WTC11 (cell line): ENCODE measurements at regions not wholly inside any gene's neighbourhood (a gene's known extent, or its start where the extent isn't known, plus 50 kb on each side); places are given as distances from the start of the nearest gene placed in this dataset.

Source experiments
- ATAC-seq: fragments of 200-7000 bp; cut with Tn5 transposase; 2 replicates; pipeline ENCODE4 v1.10.0; 2021; ENCODE audit warnings: mild to moderate bottlenecking, moderate library complexity
- CTCF ChIA-PET: fragments of 300-600 bp; sonication (Branson Sonifier 250); formaldehyde crosslinking; loops from one replicate; lab custom pipeline; 2021; ENCODE audit warnings: antibody characterized with exemption; lab: Charles Lee
- POLR2A ChIA-PET: fragments of 350-600 bp; sonication (Branson Sonifier 250); formaldehyde crosslinking; loops from one replicate; lab custom pipeline; 2021; ENCODE audit warnings: antibody characterized with exemption; lab: Charles Lee
- DNase-seq: peaks from one replicate; pipeline ENCODE4 v3.0.0; 2021; ENCODE audit warnings: low spot score
- H3K27ac Mint-ChIP-seq: 2 replicates; pipeline ENCODE4 v1.8.0; 2021; ENCODE audit warnings: mixed read lengths
- H3K27me3 Mint-ChIP-seq: 2 replicates; pipeline ENCODE4 v1.8.0; 2021; ENCODE audit warnings: low read depth, mild to moderate bottlenecking, moderate library complexity, mixed read lengths
- H3K36me3 Mint-ChIP-seq: 2 replicates; pipeline ENCODE4 v1.8.0; 2021; ENCODE audit warnings: mixed read lengths
- H3K4me1 Mint-ChIP-seq: 2 replicates; pipeline ENCODE4 v1.8.0; 2022; ENCODE audit warnings: mixed read lengths
- H3K4me3 Mint-ChIP-seq: 2 replicates; pipeline ENCODE4 v1.8.0; 2021; ENCODE audit warnings: mild to moderate bottlenecking, moderate library complexity, mixed read lengths
- H3K9me3 Mint-ChIP-seq: 2 replicates; pipeline ENCODE4 v1.8.0; 2021; ENCODE audit warnings: mixed read lengths
- CBFB ChIP-seq: sonication (generic); formaldehyde crosslinking; IDR thresholded peaks from 2 replicates; pipeline ENCODE4 v1.8.1; 2022; ENCODE audit warnings: mild to moderate bottlenecking, low read depth, missing genetic modification reagents
- CDX4 ChIP-seq: fragments of 250-450 bp; sonication (Bioruptor Pico); IDR thresholded peaks from 2 replicates; pipeline ENCODE4 v1.9.0; 2021; ENCODE audit warnings: moderate library complexity, mild to moderate bottlenecking, inconsistent platforms, borderline replicate concordance
- CREM ChIP-seq: sonication (generic); formaldehyde crosslinking; IDR thresholded peaks from 2 replicates; pipeline ENCODE4 v1.8.1; 2022; ENCODE audit warnings: mild to moderate bottlenecking, missing genetic modification reagents, moderate library complexity
- ESRRA ChIP-seq: sonication (generic); formaldehyde crosslinking; IDR thresholded peaks from 2 replicates; pipeline ENCODE4 v1.8.1; 2022; ENCODE audit warnings: mild to moderate bottlenecking, missing genetic modification reagents, borderline replicate concordance
- FOXK1 ChIP-seq: sonication (generic); formaldehyde crosslinking; IDR thresholded peaks from 2 replicates; pipeline ENCODE4 v1.8.0; 2022; ENCODE audit warnings: mild to moderate bottlenecking, moderate library complexity, missing genetic modification reagents
- FOXP4 ChIP-seq: sonication (generic); formaldehyde crosslinking; IDR thresholded peaks from 2 replicates; pipeline ENCODE4 v1.8.0; 2022; ENCODE audit warnings: mild to moderate bottlenecking, missing genetic modification reagents
- IRF2 ChIP-seq: sonication (generic); formaldehyde crosslinking; IDR thresholded peaks from 2 replicates; pipeline ENCODE4 v1.8.0; 2022; ENCODE audit warnings: low read depth, missing genetic modification reagents, borderline replicate concordance
- NR2C2 ChIP-seq: sonication (generic); formaldehyde crosslinking; IDR thresholded peaks from 2 replicates; pipeline ENCODE4 v1.8.0; 2022; ENCODE audit warnings: mild to moderate bottlenecking, missing genetic modification reagents
- RORB ChIP-seq: fragments of 250-450 bp; sonication (Bioruptor Pico); IDR thresholded peaks from 2 replicates; pipeline ENCODE4 v1.9.0; 2021; ENCODE audit warnings: mild to moderate bottlenecking
- SOX15 ChIP-seq: fragments of 250-450 bp; sonication (Bioruptor Pico); IDR thresholded peaks from 2 replicates; pipeline ENCODE4 v1.9.0; 2021; ENCODE audit warnings: mild to moderate bottlenecking
- TCF7 ChIP-seq: sonication (generic); formaldehyde crosslinking; IDR thresholded peaks from 2 replicates; pipeline ENCODE4 v1.8.0; 2022; ENCODE audit warnings: mild to moderate bottlenecking, low read depth, missing genetic modification reagents, moderate library complexity
- TEAD4 ChIP-seq: sonication (generic); formaldehyde crosslinking; IDR thresholded peaks from 2 replicates; pipeline ENCODE4 v1.8.0; 2022; ENCODE audit warnings: mild to moderate bottlenecking, missing genetic modification reagents
- ZNF219 ChIP-seq: sonication (generic); formaldehyde crosslinking; IDR thresholded peaks from 2 replicates; pipeline ENCODE4 v1.8.0; 2023; ENCODE audit warnings: missing genetic modification reagents, mild to moderate bottlenecking, borderline replicate concordance
- ZNF232 ChIP-seq: sonication (generic); formaldehyde crosslinking; IDR thresholded peaks from 2 replicates; pipeline ENCODE4 v1.8.0; 2022; ENCODE audit warnings: mild to moderate bottlenecking, missing genetic modification reagents
- ZNF423 ChIP-seq: fragments of 250-450 bp; sonication (Bioruptor Pico); IDR thresholded peaks from 2 replicates; pipeline ENCODE4 v2.1.2; 2022; ENCODE audit warnings: mild to moderate bottlenecking, moderate library complexity
- ZNF425 ChIP-seq: fragments of 250-450 bp; sonication (Bioruptor Pico); conservative IDR thresholded peaks from 2 replicates; pipeline ENCODE4 v1.9.0; 2021; ENCODE audit warnings: mild to moderate bottlenecking
- TF ChIP-seq, protein P1 (sequence below): sonication (generic); formaldehyde crosslinking; IDR thresholded peaks from 2 replicates; pipeline ENCODE4 v1.8.0; 2022; ENCODE audit warnings: mild to moderate bottlenecking, missing genetic modification reagents
- TF ChIP-seq, protein P2 (sequence below): fragments of 250-450 bp; sonication (Bioruptor Pico); IDR thresholded peaks from 2 replicates; pipeline ENCODE4 v1.9.0; 2021; ENCODE audit warnings: mild to moderate bottlenecking
- TF ChIP-seq, protein P3 (sequence below): sonication (generic); formaldehyde crosslinking; IDR thresholded peaks from 2 replicates; pipeline ENCODE4 v1.8.0; 2022; ENCODE audit warnings: mild to moderate bottlenecking, missing genetic modification reagents
- TF ChIP-seq, protein P4 (sequence below): sonication (generic); formaldehyde crosslinking; IDR thresholded peaks from 2 replicates; pipeline ENCODE4 v1.8.1; 2023; ENCODE audit warnings: mild to moderate bottlenecking, missing genetic modification reagents, borderline replicate concordance

- no peaks in the 10 kb centered on the region for H3K9me3 Mint-ChIP-seq
- TF ChIP-seq FOXK1 (CRISPR knock-in tag) (no peak), NR2C2 (CRISPR knock-in tag) (no peak), SOX15 (CRISPR knock-in tag) (no peak), TEAD4 (CRISPR knock-in tag) (no peak), TCF7 (CRISPR knock-in tag) (no peak), ESRRA (CRISPR knock-in tag) (no peak), FOXP4 (CRISPR knock-in tag) (no peak), RORB (CRISPR knock-in tag) (no peak), CBFB (CRISPR knock-in tag) (no peak), ZNF232 (CRISPR knock-in tag) (no peak), IRF2 (CRISPR knock-in tag) (no peak), CDX4 (no peak), ZNF425 (CRISPR knock-in tag) (no peak), ZNF219 (CRISPR knock-in tag) (no peak), CREM (CRISPR knock-in tag) (no peak), ZNF423 (CRISPR knock-in tag) (no peak)
- TF ChIP-seq, protein P1, sequence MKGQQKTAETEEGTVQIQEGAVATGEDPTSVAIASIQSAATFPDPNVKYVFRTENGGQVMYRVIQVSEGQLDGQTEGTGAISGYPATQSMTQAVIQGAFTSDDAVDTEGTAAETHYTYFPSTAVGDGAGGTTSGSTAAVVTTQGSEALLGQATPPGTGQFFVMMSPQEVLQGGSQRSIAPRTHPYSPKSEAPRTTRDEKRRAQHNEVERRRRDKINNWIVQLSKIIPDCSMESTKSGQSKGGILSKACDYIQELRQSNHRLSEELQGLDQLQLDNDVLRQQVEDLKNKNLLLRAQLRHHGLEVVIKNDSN (CRISPR knock-in tag): no peak
- TF ChIP-seq, protein P2, sequence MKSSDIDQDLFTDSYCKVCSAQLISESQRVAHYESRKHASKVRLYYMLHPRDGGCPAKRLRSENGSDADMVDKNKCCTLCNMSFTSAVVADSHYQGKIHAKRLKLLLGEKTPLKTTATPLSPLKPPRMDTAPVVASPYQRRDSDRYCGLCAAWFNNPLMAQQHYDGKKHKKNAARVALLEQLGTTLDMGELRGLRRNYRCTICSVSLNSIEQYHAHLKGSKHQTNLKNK: no peak
- TF ChIP-seq, protein P3, sequence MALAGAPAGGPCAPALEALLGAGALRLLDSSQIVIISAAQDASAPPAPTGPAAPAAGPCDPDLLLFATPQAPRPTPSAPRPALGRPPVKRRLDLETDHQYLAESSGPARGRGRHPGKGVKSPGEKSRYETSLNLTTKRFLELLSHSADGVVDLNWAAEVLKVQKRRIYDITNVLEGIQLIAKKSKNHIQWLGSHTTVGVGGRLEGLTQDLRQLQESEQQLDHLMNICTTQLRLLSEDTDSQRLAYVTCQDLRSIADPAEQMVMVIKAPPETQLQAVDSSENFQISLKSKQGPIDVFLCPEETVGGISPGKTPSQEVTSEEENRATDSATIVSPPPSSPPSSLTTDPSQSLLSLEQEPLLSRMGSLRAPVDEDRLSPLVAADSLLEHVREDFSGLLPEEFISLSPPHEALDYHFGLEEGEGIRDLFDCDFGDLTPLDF: no peak
- TF ChIP-seq, protein P4, sequence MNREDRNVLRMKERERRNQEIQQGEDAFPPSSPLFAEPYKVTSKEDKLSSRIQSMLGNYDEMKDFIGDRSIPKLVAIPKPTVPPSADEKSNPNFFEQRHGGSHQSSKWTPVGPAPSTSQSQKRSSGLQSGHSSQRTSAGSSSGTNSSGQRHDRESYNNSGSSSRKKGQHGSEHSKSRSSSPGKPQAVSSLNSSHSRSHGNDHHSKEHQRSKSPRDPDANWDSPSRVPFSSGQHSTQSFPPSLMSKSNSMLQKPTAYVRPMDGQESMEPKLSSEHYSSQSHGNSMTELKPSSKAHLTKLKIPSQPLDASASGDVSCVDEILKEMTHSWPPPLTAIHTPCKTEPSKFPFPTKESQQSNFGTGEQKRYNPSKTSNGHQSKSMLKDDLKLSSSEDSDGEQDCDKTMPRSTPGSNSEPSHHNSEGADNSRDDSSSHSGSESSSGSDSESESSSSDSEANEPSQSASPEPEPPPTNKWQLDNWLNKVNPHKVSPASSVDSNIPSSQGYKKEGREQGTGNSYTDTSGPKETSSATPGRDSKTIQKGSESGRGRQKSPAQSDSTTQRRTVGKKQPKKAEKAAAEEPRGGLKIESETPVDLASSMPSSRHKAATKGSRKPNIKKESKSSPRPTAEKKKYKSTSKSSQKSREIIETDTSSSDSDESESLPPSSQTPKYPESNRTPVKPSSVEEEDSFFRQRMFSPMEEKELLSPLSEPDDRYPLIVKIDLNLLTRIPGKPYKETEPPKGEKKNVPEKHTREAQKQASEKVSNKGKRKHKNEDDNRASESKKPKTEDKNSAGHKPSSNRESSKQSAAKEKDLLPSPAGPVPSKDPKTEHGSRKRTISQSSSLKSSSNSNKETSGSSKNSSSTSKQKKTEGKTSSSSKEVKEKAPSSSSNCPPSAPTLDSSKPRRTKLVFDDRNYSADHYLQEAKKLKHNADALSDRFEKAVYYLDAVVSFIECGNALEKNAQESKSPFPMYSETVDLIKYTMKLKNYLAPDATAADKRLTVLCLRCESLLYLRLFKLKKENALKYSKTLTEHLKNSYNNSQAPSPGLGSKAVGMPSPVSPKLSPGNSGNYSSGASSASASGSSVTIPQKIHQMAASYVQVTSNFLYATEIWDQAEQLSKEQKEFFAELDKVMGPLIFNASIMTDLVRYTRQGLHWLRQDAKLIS (CRISPR knock-in tag): no peak
- ChIA-PET POLR2A (no interaction called here), CTCF (interaction anchor here (0.6 kb wide), 1 partner anchor 401 kb away, joined by 3 read pairs; no protein-coding TSS in a partner anchor)
- no peak overlapping the region for H3K27ac Mint-ChIP-seq
- no peaks in the 10 kb centered on the region for H3K36me3 Mint-ChIP-seq
- no peak for ATAC-seq
- no peak overlapping the region for H3K4me3 Mint-ChIP-seq
- H3K27me3 Mint-ChIP-seq: no peaks in the 10 kb centered on the region; the same call in 1 of the 2 replicates
- DNase-seq: no peak
- peaks cover 39% of the 10 kb centered on the region for H3K4me1 Mint-ChIP-seq
Measured at GRCh38 chr2:147482111-147482895, 362.5 kb upstream of the ACVR2A start.
